ENCODE measurements at regions not wholly inside any gene's neighbourhood (a gene's known extent, or its start where the extent isn't known, plus 50 kb on each side); places are given as distances from the start of the nearest gene placed in this dataset.

DNA sequence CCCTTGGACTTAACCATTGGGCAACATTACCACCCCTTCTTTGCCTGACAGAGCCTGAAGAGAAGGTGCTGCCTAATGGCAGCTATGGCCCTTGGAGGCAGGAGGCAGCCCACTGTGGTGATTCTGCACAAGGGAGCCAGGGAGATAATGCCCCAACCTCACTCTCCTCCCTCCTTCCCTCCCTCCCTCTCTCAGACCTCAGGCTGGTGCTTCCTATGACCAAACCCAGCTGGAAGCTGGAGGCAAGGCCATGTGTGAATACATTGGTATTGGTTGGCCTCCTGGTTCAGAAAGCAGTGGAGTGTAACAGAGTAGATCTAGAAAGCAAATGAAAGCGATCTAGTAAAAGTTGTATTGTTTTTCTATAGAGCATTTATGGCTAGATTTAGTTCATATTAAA lies 233.1 kb downstream of the CSNK2A3 start:
- TF ChIP-seq, protein P1, sequence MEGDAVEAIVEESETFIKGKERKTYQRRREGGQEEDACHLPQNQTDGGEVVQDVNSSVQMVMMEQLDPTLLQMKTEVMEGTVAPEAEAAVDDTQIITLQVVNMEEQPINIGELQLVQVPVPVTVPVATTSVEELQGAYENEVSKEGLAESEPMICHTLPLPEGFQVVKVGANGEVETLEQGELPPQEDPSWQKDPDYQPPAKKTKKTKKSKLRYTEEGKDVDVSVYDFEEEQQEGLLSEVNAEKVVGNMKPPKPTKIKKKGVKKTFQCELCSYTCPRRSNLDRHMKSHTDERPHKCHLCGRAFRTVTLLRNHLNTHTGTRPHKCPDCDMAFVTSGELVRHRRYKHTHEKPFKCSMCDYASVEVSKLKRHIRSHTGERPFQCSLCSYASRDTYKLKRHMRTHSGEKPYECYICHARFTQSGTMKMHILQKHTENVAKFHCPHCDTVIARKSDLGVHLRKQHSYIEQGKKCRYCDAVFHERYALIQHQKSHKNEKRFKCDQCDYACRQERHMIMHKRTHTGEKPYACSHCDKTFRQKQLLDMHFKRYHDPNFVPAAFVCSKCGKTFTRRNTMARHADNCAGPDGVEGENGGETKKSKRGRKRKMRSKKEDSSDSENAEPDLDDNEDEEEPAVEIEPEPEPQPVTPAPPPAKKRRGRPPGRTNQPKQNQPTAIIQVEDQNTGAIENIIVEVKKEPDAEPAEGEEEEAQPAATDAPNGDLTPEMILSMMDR (IDR thresholded peaks at IDR 0.05; ENCODE audit: borderline replicate concordance, extremely low read depth, low read length, poor library complexity, severe bottlenecking): no peak
- no peak for TF ChIP-seq EZH2 (IDR thresholded peaks at IDR 0.05; ENCODE audit: borderline replicate concordance, low read depth, low read length, severe bottlenecking)

All from DND-41 (cell line).